Chondrocyte (in vitro differentiated cells): ENCODE measurements at regions not wholly inside any gene's neighbourhood (a gene's known extent, or its start where the extent isn't known, plus 50 kb on each side); places are given as distances from the start of the nearest gene placed in this dataset.

ENCODE experiments used
- DNase-seq: peaks from one replicate; pipeline ENCODE4 v3.0.0; 2021; ENCODE audit warnings: mixed read lengths, low spot score
- H3K27ac Mint-ChIP-seq: one replicate; pipeline ENCODE4 v1.8.0; 2021; ENCODE audit warnings: mild to moderate bottlenecking, moderate library complexity, mixed read lengths; ENCODE audit not compliant: unreplicated experiment
- H3K27me3 Mint-ChIP-seq: 2 replicates; pipeline ENCODE4 v1.8.0; 2021; ENCODE audit warnings: low read depth, mixed read lengths
- H3K36me3 Mint-ChIP-seq: 2 replicates; pipeline ENCODE4 v1.8.0; 2021; ENCODE audit warnings: low read depth, mixed read lengths
- H3K4me1 Mint-ChIP-seq: 2 replicates; pipeline ENCODE4 v1.8.0; 2021; ENCODE audit warnings: low read depth, mild to moderate bottlenecking, mixed read lengths
- H3K4me3 Mint-ChIP-seq: one replicate; pipeline ENCODE4 v1.8.0; 2021; ENCODE audit warnings: mild to moderate bottlenecking, moderate library complexity, mixed read lengths; ENCODE audit not compliant: unreplicated experiment
- H3K9me3 Mint-ChIP-seq: 2 replicates; pipeline ENCODE4 v1.8.0; 2021; ENCODE audit warnings: low read depth, mixed read lengths
- CTCF ChIP-seq: fragments of 200-600 bp; sonication (generic); IDR thresholded peaks from 2 replicates; pipeline ENCODE4 v1.5.0; 2021; ENCODE audit warnings: antibody characterized with exemption, mild to moderate bottlenecking, moderate library complexity

DNA sequence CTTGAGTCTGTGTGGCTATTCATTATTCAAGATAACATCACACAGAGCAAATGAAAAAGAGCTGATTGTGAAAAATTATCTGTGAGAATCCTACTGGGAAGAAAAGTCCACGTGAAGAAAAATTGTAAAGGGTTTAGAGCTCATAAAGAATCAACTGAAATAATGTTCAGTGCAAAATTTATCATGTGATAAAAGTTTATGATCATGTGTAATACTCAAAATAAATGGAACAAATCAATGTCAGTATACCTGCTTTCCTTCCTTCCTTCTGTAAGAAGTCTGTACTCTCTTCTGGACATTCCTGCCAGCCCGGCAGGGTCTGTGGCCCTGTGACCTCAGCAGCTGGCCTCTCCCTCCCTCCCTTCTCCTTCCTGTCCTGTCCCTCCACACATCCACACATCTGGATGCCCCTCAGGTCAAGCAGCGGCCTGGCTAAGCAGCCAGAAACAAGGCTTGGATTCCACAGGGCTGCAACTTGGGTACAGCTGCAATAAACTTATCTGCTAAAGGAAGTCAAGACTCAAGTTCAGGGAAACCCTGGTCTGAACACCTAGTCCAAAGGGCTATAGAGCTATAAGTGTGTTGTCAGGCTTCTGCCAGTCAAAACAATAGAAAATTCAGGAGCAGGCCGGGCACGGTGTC is 172.1 kb downstream of the MREG start:
- Mint-ChIP-seq H3K27me3 (no peaks in the 10 kb centered on the region), H3K4me3 (no peak overlapping the region), H3K9me3 (no peaks in the 10 kb centered on the region), H3K4me1 (peaks cover 28% of the 10 kb centered on the region), H3K36me3 (no peaks in the 10 kb centered on the region), H3K27ac (no peak overlapping the region)
- TF ChIP-seq CTCF: no peak
- no peak for DNase-seq

DNA sequence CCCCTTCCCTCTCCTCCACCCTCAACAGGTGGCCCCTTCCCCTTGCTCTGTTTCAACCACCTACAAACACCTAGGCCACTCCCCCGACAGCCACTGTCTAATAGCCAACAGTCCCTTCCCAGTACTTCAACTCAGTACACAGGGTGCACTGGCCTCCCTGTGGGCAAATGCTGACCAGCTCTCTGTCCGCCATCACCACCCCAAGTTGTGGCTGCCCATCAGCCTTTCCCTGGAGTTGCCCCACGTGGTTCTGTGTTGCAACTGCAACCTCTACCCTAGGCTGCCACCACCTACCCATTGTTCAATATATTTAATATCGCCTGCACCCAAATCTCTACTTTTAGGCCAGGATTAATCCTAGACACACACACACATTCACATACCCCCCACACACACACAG is 173.5 kb downstream of the MREG start:
- no peaks in the 10 kb centered on the region for H3K36me3 Mint-ChIP-seq
- no peak overlapping the region for H3K4me3 Mint-ChIP-seq

DNA sequence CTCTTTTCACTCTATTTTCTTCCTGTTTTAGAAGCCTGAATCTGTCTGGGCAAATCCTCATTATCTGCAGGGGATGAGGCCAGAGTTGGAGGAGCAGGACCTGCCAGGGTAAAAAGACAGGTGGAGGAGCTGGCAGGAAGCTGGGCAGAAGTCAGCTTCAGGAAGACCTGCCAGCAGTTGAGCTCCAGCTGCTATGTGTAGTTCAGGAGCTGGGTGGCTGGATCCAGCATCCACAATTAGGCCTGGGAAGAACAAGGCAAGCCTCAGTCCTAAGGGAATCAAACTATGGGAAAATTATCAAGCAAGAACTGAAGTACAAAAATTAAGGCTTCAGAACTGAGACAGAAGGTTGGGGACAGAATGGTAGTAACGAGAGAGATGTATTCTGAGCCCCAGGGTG is 174.0 kb downstream of the MREG start:
- Mint-ChIP-seq H3K27me3 (no peaks in the 10 kb centered on the region), H3K4me1 (peaks cover 39% of the 10 kb centered on the region), H3K9me3 (no peaks in the 10 kb centered on the region), H3K36me3 (no peaks in the 10 kb centered on the region), H3K4me3 (no peak overlapping the region), H3K27ac (peak overlapping the region; percentile 46)
- DNase-seq: no peak
- no peak for TF ChIP-seq CTCF

More for the DNA sequence above, 173.5 kb downstream of the MREG start:
- no peak for DNase-seq
- no peaks in the 10 kb centered on the region for H3K27me3 Mint-ChIP-seq
- no peaks in the 10 kb centered on the region for H3K9me3 Mint-ChIP-seq
- H3K27ac Mint-ChIP-seq: no peak overlapping the region
- peaks cover 38% of the 10 kb centered on the region for H3K4me1 Mint-ChIP-seq
- TF ChIP-seq CTCF: no peak

DNA sequence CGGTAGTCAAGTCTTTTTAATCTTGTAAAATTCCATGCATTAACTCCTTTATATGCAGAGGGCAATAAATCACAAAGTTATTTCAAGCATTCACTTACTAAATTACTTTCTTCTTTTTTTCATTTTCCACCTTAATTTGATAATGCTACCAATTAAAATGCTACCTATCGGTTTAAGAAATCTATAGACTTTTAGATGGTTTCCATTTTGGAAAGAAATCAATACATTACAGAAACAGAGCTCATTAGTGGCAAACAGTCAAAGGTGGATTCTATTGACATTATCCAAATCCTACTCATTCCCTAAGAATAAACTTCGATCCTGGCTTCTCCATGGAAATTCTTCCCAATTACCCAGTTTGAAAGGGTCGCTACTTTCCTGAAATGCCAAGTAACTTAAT is 176.5 kb downstream of the MREG start:
- Mint-ChIP-seq H3K4me3 (no peak overlapping the region), H3K9me3 (no peaks in the 10 kb centered on the region), H3K36me3 (no peaks in the 10 kb centered on the region), H3K27ac (no peak overlapping the region), H3K27me3 (no peaks in the 10 kb centered on the region), H3K4me1 (peaks cover 58% of the 10 kb centered on the region)
- DNase-seq: no peak
- no peak for TF ChIP-seq CTCF

- no peak for TF ChIP-seq CTCF
- peaks cover 71% of the 10 kb centered on the region for H3K4me1 Mint-ChIP-seq
- peak overlapping the region; percentile 84 for H3K27ac Mint-ChIP-seq
- H3K4me3 Mint-ChIP-seq: no peak overlapping the region
- H3K27me3 Mint-ChIP-seq: no peaks in the 10 kb centered on the region
- DNase-seq: no peak
- peaks cover 3% of the 10 kb centered on the region for H3K9me3 Mint-ChIP-seq
- H3K36me3 Mint-ChIP-seq: no peaks in the 10 kb centered on the region
Observed at GRCh38 chr2:215835657-215836056, 177.7 kb downstream of the MREG start.
